ENCODE measurements at regions not wholly inside any gene's neighbourhood (a gene's known extent, or its start where the extent isn't known, plus 50 kb on each side); places are given as distances from the start of the nearest gene placed in this dataset.

GRCh38 chr1:216846339-216846738, 123.1 kb upstream of the ESRRG start:
- Histone ChIP-seq H4K91ac (ENCODE audit: low read depth, low read length, poor library complexity) (no peak overlapping the region), H2BK15ac (ENCODE audit: low read length) (no peak overlapping the region), H3K79me1 (ENCODE audit: low read depth, low read length) (no peaks in the 10 kb centered on the region), H2BK12ac (ENCODE audit: low read length) (no peak overlapping the region), H4K8ac (ENCODE audit: low read depth, low read length) (no peak overlapping the region), H3K23ac (ENCODE audit: low read depth, low read length, poor library complexity) (no peak overlapping the region), H2AFZ (ENCODE audit: low read length) (no peak overlapping the region), H3K18ac (ENCODE audit: low read length) (no peak overlapping the region), H3K9ac (ENCODE audit: low read depth, low read length, poor library complexity) (no peak overlapping the region), H3K14ac (ENCODE audit: low read length) (no peak overlapping the region), H3K4ac (ENCODE audit: low read length) (no peak overlapping the region), H3K27ac (replicated peaks; ENCODE audit: low read length) (no peak overlapping the region), H3K36me3 (replicated peaks in 1 of 2; ENCODE audit: control insufficient read depth in 2 of 2, insufficient read depth in 2 of 2, low read length in 2 of 2) (no peaks in the 10 kb centered on the region), H3K27me3 (ENCODE audit: control insufficient read depth in 3 of 3, insufficient read depth in 3 of 3, low read depth in 1 of 3, low read length in 3 of 3) (no peaks in the 10 kb centered on the region), H3K4me2 (ENCODE audit: insufficient read depth, low read length, poor library complexity, severe bottlenecking) (no peak overlapping the region), H2BK120ac (ENCODE audit: low read depth, low read length) (no peak overlapping the region), H2AK5ac (ENCODE audit: low read depth, low read length) (no peak overlapping the region), H3K9me3 (replicated peaks in 1 of 2; ENCODE audit: control insufficient read depth in 2 of 2, insufficient read depth in 1 of 2, low read depth in 1 of 2, low read length in 2 of 2) (no peaks in the 10 kb centered on the region), H3K4me3 (ENCODE audit: low read length in 2 of 2) (no peak overlapping the region), H2BK5ac (ENCODE audit: low read length) (no peak overlapping the region), H3K4me1 (ENCODE audit: control insufficient read depth in 2 of 2, insufficient read depth in 1 of 2, low read depth in 1 of 2, low read length in 2 of 2) (no peaks in the 10 kb centered on the region)
- DNase-seq (ENCODE audit: low spot score): no peak
- no CpG with 5 or more reads among the region's 4 CpGs for WGBS, 2 donors (ENCODE audit: extremely low coverage in 2 of 2, insufficient read length in 2 of 2, insufficient replicate concordance in 1 of 2)

- H2BK15ac ChIP-seq (ENCODE audit: low read length): no peak overlapping the region
- H2BK12ac ChIP-seq (ENCODE audit: low read length): no peak overlapping the region
- H3K18ac ChIP-seq (ENCODE audit: low read length): no peak overlapping the region
- no peak overlapping the region for H4K91ac ChIP-seq (ENCODE audit: low read depth, low read length, poor library complexity)
- H3K27me3 ChIP-seq (ENCODE audit: control insufficient read depth in 3 of 3, insufficient read depth in 3 of 3, low read depth in 1 of 3, low read length in 3 of 3): no peaks in the 10 kb centered on the region
- H3K4me2 ChIP-seq (ENCODE audit: insufficient read depth, low read length, poor library complexity, severe bottlenecking): no peak overlapping the region
- no peak overlapping the region for H3K14ac ChIP-seq (ENCODE audit: low read length)
- no peaks in the 10 kb centered on the region for H3K79me1 ChIP-seq (ENCODE audit: low read depth, low read length)
- no peak overlapping the region for H3K4me3 ChIP-seq (ENCODE audit: low read length in 2 of 2)
- no peak overlapping the region for H2BK5ac ChIP-seq (ENCODE audit: low read length)
- H3K27ac ChIP-seq (replicated peaks; ENCODE audit: low read length): no peak overlapping the region
- H3K9ac ChIP-seq (ENCODE audit: low read depth, low read length, poor library complexity): no peak overlapping the region
- no peak overlapping the region for H2BK120ac ChIP-seq (ENCODE audit: low read depth, low read length)
- DNase-seq (ENCODE audit: low spot score): no peak
- no peak overlapping the region for H2AK5ac ChIP-seq (ENCODE audit: low read depth, low read length)
- H3K9me3 ChIP-seq (replicated peaks in 1 of 2; ENCODE audit: control insufficient read depth in 2 of 2, insufficient read depth in 1 of 2, low read depth in 1 of 2, low read length in 2 of 2): peaks cover 0 to 9% of the 10 kb centered on the region in 2 donors
- H3K23ac ChIP-seq (ENCODE audit: low read depth, low read length, poor library complexity): no peak overlapping the region
- H4K8ac ChIP-seq (ENCODE audit: low read depth, low read length): no peak overlapping the region
- no peak overlapping the region for H3K4ac ChIP-seq (ENCODE audit: low read length)
- no peaks in the 10 kb centered on the region for H3K4me1 ChIP-seq (ENCODE audit: control insufficient read depth in 2 of 2, insufficient read depth in 1 of 2, low read depth in 1 of 2, low read length in 2 of 2)
- H3K36me3 ChIP-seq (replicated peaks in 1 of 2; ENCODE audit: control insufficient read depth in 2 of 2, insufficient read depth in 2 of 2, low read length in 2 of 2): no peaks in the 10 kb centered on the region
- H2AFZ ChIP-seq (ENCODE audit: low read length): no peak overlapping the region
- no CpG with 5 or more reads among the region's 5 CpGs for WGBS, 2 donors (ENCODE audit: extremely low coverage in 2 of 2, insufficient read length in 2 of 2, insufficient replicate concordance in 1 of 2)
Measured at GRCh38 chr1:216843409-216843808, 120.2 kb upstream of the ESRRG start.

- no peak overlapping the region for H3K4me2 ChIP-seq (ENCODE audit: insufficient read depth, low read length, poor library complexity, severe bottlenecking)
- H3K9ac ChIP-seq (ENCODE audit: low read depth, low read length, poor library complexity): no peak overlapping the region
- no peak overlapping the region for H2BK120ac ChIP-seq (ENCODE audit: low read depth, low read length)
- H4K8ac ChIP-seq (ENCODE audit: low read depth, low read length): no peak overlapping the region
- H3K9me3 ChIP-seq (replicated peaks in 1 of 2; ENCODE audit: control insufficient read depth in 2 of 2, insufficient read depth in 1 of 2, low read depth in 1 of 2, low read length in 2 of 2): peaks cover 0 to 9% of the 10 kb centered on the region in 2 donors
- no peak overlapping the region for H2AFZ ChIP-seq (ENCODE audit: low read length)
- H3K27ac ChIP-seq (replicated peaks; ENCODE audit: low read length): no peak overlapping the region
- H3K79me1 ChIP-seq (ENCODE audit: low read depth, low read length): no peaks in the 10 kb centered on the region
- H3K36me3 ChIP-seq (replicated peaks in 1 of 2; ENCODE audit: control insufficient read depth in 2 of 2, insufficient read depth in 2 of 2, low read length in 2 of 2): no peaks in the 10 kb centered on the region
- no peak overlapping the region for H3K18ac ChIP-seq (ENCODE audit: low read length)
- peaks cover 2 to 8% of the 10 kb centered on the region in 2 donors for H3K4me1 ChIP-seq (ENCODE audit: control insufficient read depth in 2 of 2, insufficient read depth in 1 of 2, low read depth in 1 of 2, low read length in 2 of 2)
- H2BK5ac ChIP-seq (ENCODE audit: low read length): no peak overlapping the region
- no peak overlapping the region for H2AK5ac ChIP-seq (ENCODE audit: low read depth, low read length)
- no peak overlapping the region for H3K4me3 ChIP-seq (ENCODE audit: low read length in 2 of 2)
- H4K91ac ChIP-seq (ENCODE audit: low read depth, low read length, poor library complexity): no peak overlapping the region
- H3K14ac ChIP-seq (ENCODE audit: low read length): no peak overlapping the region
- H3K27me3 ChIP-seq (ENCODE audit: control insufficient read depth in 3 of 3, insufficient read depth in 3 of 3, low read depth in 1 of 3, low read length in 3 of 3): no peaks in the 10 kb centered on the region
- H3K23ac ChIP-seq (ENCODE audit: low read depth, low read length, poor library complexity): no peak overlapping the region
- no peak overlapping the region for H3K4ac ChIP-seq (ENCODE audit: low read length)
- no peak overlapping the region for H2BK12ac ChIP-seq (ENCODE audit: low read length)
- DNase-seq (ENCODE audit: low spot score): no peak
- WGBS, 2 donors (ENCODE audit: extremely low coverage in 2 of 2, insufficient read length in 2 of 2, insufficient replicate concordance in 1 of 2): no CpG with 5 or more reads among the region's 3 CpGs
- H2BK15ac ChIP-seq (ENCODE audit: low read length): no peak overlapping the region
Measured at GRCh38 chr1:216841165-216841564, 117.9 kb upstream of the ESRRG start.

- no peak overlapping the region for H3K4ac ChIP-seq (ENCODE audit: low read length)
- H2BK5ac ChIP-seq (ENCODE audit: low read length): no peak overlapping the region
- H3K23ac ChIP-seq (ENCODE audit: low read depth, low read length, poor library complexity): no peak overlapping the region
- no peak overlapping the region for H3K14ac ChIP-seq (ENCODE audit: low read length)
- H3K4me1 ChIP-seq (ENCODE audit: control insufficient read depth in 2 of 2, insufficient read depth in 1 of 2, low read depth in 1 of 2, low read length in 2 of 2): peaks cover 2 to 8% of the 10 kb centered on the region in 2 donors
- no peak for DNase-seq (ENCODE audit: low spot score)
- H3K79me1 ChIP-seq (ENCODE audit: low read depth, low read length): no peaks in the 10 kb centered on the region
- no peaks in the 10 kb centered on the region for H3K36me3 ChIP-seq (replicated peaks in 1 of 2; ENCODE audit: control insufficient read depth in 2 of 2, insufficient read depth in 2 of 2, low read length in 2 of 2)
- H2BK120ac ChIP-seq (ENCODE audit: low read depth, low read length): no peak overlapping the region
- no peak overlapping the region for H3K4me3 ChIP-seq (ENCODE audit: low read length in 2 of 2)
- H2BK15ac ChIP-seq (ENCODE audit: low read length): no peak overlapping the region
- no peak overlapping the region for H4K8ac ChIP-seq (ENCODE audit: low read depth, low read length)
- no peak overlapping the region for H3K27ac ChIP-seq (replicated peaks; ENCODE audit: low read length)
- no peak overlapping the region for H2AK5ac ChIP-seq (ENCODE audit: low read depth, low read length)
- WGBS, 2 donors (ENCODE audit: extremely low coverage in 2 of 2, insufficient read length in 2 of 2, insufficient replicate concordance in 1 of 2): no CpG with 5 or more reads among the region's 3 CpGs
- H2BK12ac ChIP-seq (ENCODE audit: low read length): no peak overlapping the region
- H3K18ac ChIP-seq (ENCODE audit: low read length): no peak overlapping the region
- H3K27me3 ChIP-seq (ENCODE audit: control insufficient read depth in 3 of 3, insufficient read depth in 3 of 3, low read depth in 1 of 3, low read length in 3 of 3): no peaks in the 10 kb centered on the region
- peaks cover 1 to 9% of the 10 kb centered on the region in 2 donors for H3K9me3 ChIP-seq (replicated peaks in 1 of 2; ENCODE audit: control insufficient read depth in 2 of 2, insufficient read depth in 1 of 2, low read depth in 1 of 2, low read length in 2 of 2)
- H3K4me2 ChIP-seq (ENCODE audit: insufficient read depth, low read length, poor library complexity, severe bottlenecking): no peak overlapping the region
- no peak overlapping the region for H3K9ac ChIP-seq (ENCODE audit: low read depth, low read length, poor library complexity)
- no peak overlapping the region for H2AFZ ChIP-seq (ENCODE audit: low read length)
- no peak overlapping the region for H4K91ac ChIP-seq (ENCODE audit: low read depth, low read length, poor library complexity)
Measured at GRCh38 chr1:216836316-216836715, 113.1 kb upstream of the ESRRG start.

All from neuronal stem cell (in vitro differentiated cells).